ENCODE measurements at regions not wholly inside any gene's neighbourhood (a gene's known extent, or its start where the extent isn't known, plus 50 kb on each side); places are given as distances from the start of the nearest gene placed in this dataset.

GRCh38 chr5:153402550-153402949, 87.9 kb upstream of the GRIA1 start:
- no peak for TF ChIP-seq BRCA1 (IDR thresholded peaks at IDR 0.05; ENCODE audit: low read depth, low read length)
- TF ChIP-seq CBX8 (IDR thresholded peaks at IDR 0.05; ENCODE audit: borderline replicate concordance, low read depth, low read length), result no peak
